ENCODE measurements at regions not wholly inside any gene's neighbourhood (a gene's known extent, or its start where the extent isn't known, plus 50 kb on each side); places are given as distances from the start of the nearest gene placed in this dataset.

GRCh38 chr7:35516498-35516897, 178.4 kb downstream of the HERPUD2 start:
- intact Hi-C loops (cut with DNase I; ENCODE audit: low total_unique reads): no loop called here
- H3K4me3 ChIP-seq (ENCODE audit: low read depth, poor library complexity, severe bottlenecking): no peak overlapping the region
- WGBS, 2 donors: 37 to 38% methylated on average over 1 of the region's 1 CpG
- DNase-seq (ENCODE audit: low spot score in 2 of 2): no peak
- TF ChIP-seq POLR2A (IDR thresholded peaks at IDR 0.05): no peak
- TF ChIP-seq CTCF (IDR thresholded peaks at IDR 0.05): no peak

- no peak for DNase-seq (ENCODE audit: low spot score in 2 of 2)
- TF ChIP-seq POLR2A (IDR thresholded peaks at IDR 0.05): no peak
- TF ChIP-seq CTCF (IDR thresholded peaks at IDR 0.05): no peak
- H3K4me3 ChIP-seq (ENCODE audit: low read depth, poor library complexity, severe bottlenecking): no peak overlapping the region
- intact Hi-C loops (cut with DNase I; ENCODE audit: low total_unique reads): no loop called here
Measured at GRCh38 chr7:35513828-35514227, 181.1 kb downstream of the HERPUD2 start.

- no peak for DNase-seq (ENCODE audit: low spot score in 2 of 2)
- intact Hi-C loops (cut with DNase I; ENCODE audit: low total_unique reads): no loop called here
- no peak overlapping the region for H3K4me3 ChIP-seq (ENCODE audit: low read depth, poor library complexity, severe bottlenecking)
- TF ChIP-seq POLR2A (IDR thresholded peaks at IDR 0.05) (no peak), CTCF (IDR thresholded peaks at IDR 0.05) (no peak)
- WGBS, 2 donors: 55 to 64% methylated on average over 5 of the region's 5 CpGs
Measured at GRCh38 chr7:35513195-35513594, 181.7 kb downstream of the HERPUD2 start.

GRCh38 chr7:35512716-35513115, 182.2 kb downstream of the HERPUD2 start:
- TF ChIP-seq POLR2A (IDR thresholded peaks at IDR 0.05) (no peak), CTCF (IDR thresholded peaks at IDR 0.05) (no peak)
- intact Hi-C loops (cut with DNase I; ENCODE audit: low total_unique reads): no loop called here
- DNase-seq (ENCODE audit: low spot score in 2 of 2): no peak
- WGBS, 2 donors: 53 to 54% methylated on average over 5 of the region's 5 CpGs
- no peak overlapping the region for H3K4me3 ChIP-seq (ENCODE audit: low read depth, poor library complexity, severe bottlenecking)

GRCh38 chr7:35508623-35509400, 186.1 kb downstream of the HERPUD2 start:
- 71 to 75% methylated on average over 3 of the region's 3 CpGs for WGBS, 2 donors
- DNase-seq (ENCODE audit: low spot score in 2 of 2): no peak
- H3K4me3 ChIP-seq (ENCODE audit: low read depth, poor library complexity, severe bottlenecking): no peak overlapping the region
- intact Hi-C loops (cut with DNase I; ENCODE audit: low total_unique reads): no loop called here
- no peak for TF ChIP-seq POLR2A (IDR thresholded peaks at IDR 0.05)
- TF ChIP-seq CTCF (IDR thresholded peaks at IDR 0.05): no peak

- DNase-seq (ENCODE audit: low spot score in 2 of 2): no peak
- intact Hi-C loops (cut with DNase I; ENCODE audit: low total_unique reads): no loop called here
- TF ChIP-seq CTCF (IDR thresholded peaks at IDR 0.05) (no peak), POLR2A (IDR thresholded peaks at IDR 0.05) (no peak)
- 66 to 67% methylated on average over 7 of the region's 7 CpGs for WGBS, 2 donors
- H3K4me3 ChIP-seq (ENCODE audit: low read depth, poor library complexity, severe bottlenecking): no peak overlapping the region
Measured at GRCh38 chr7:35505066-35505465, 189.9 kb downstream of the HERPUD2 start.
